Adipocyte (in vitro differentiated cells): ENCODE measurements at regions not wholly inside any gene's neighbourhood (a gene's known extent, or its start where the extent isn't known, plus 50 kb on each side); places are given as distances from the start of the nearest gene placed in this dataset.
A peak's percentile ranks its signal among the peaks of the same experiment; 100 is the strongest.

Experiments used
- DNase-seq: peaks from one replicate; pipeline ENCODE4 v3.0.0-alpha.2; 2015; ENCODE audit warnings: low read depth
- H3K27me3 ChIP-seq: replicated peaks from 2 replicates; pipeline ENCODE4 v1.7.0; 2013; ENCODE audit warnings: mild to moderate bottlenecking, low read length, moderate library complexity; ENCODE audit not compliant: control insufficient read depth, insufficient read depth
- H3K36me3 ChIP-seq: 2 replicates; pipeline ENCODE4 v1.7.0; 2013; ENCODE audit warnings: low read length, mild to moderate bottlenecking, moderate library complexity; ENCODE audit not compliant: control insufficient read depth, insufficient read depth, severe bottlenecking
- H3K4me1 ChIP-seq: 2 replicates; pipeline ENCODE4 v1.7.0; 2013; ENCODE audit warnings: mild to moderate bottlenecking, low read length, moderate library complexity; ENCODE audit not compliant: control insufficient read depth, insufficient read depth
- H3K4me3 ChIP-seq: 2 replicates; pipeline ENCODE4 v1.7.0; 2013; ENCODE audit warnings: mild to moderate bottlenecking, low read length, moderate library complexity
- H3K9ac ChIP-seq: 2 replicates; pipeline ENCODE4 v1.7.0; 2013; ENCODE audit warnings: mild to moderate bottlenecking, low read length, moderate library complexity
- H3K9me3 ChIP-seq: 2 replicates; pipeline ENCODE4 v1.7.0; 2013; ENCODE audit warnings: mild to moderate bottlenecking, low read length, moderate library complexity; ENCODE audit not compliant: control insufficient read depth

DNA sequence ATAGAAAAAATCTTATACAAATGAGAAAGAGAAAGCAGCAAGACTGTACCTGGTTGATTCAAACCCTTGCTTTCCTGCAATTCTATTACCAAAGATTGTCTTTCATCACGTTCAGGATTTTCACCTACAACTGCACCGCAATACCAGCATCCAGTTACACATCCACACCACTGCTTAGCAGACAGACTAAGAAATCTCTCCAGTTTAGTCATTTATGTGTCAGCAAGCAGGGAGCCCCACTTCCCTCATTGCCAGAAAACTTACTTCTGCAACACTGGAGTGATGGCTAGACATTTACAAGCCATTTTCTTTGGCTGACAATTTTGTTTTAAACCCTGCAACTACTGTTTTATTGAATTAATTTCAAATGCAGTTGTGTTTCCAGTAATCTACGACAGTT lies 359.6 kb upstream of the MEOX2 start:
- H3K4me1 ChIP-seq: peaks cover 6% of the 10 kb centered on the region

DNA sequence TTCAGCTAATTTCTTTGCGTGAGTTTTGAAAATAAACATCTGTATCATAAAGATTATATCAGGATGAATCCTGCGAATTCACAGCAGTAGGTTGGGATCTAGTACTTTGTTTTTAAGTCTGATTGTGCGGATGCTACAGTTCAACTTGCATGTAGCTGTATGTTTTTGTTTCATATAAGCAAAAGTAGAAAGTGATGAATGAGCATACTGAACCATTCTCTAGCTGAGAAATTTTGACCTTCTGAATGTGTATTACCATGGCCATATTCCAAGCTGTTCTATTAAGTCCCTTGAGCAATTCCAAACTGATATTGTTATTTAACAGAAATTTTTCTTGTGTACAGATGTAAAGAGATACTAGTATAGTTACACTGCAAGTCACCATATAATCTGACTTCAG lies 358.8 kb upstream of the MEOX2 start:
- Histone ChIP-seq H3K4me3 (no peak overlapping the region), H3K9me3 (no peaks in the 10 kb centered on the region), H3K27me3 (no peaks in the 10 kb centered on the region), H3K36me3 (no peaks in the 10 kb centered on the region), H3K9ac (no peak overlapping the region), H3K4me1 (peaks cover 4% of the 10 kb centered on the region)
- no peak for DNase-seq

More for the DNA sequence above, 359.6 kb upstream of the MEOX2 start:
- DNase-seq: no peak
- no peak overlapping the region for H3K4me3 ChIP-seq
- no peaks in the 10 kb centered on the region for H3K36me3 ChIP-seq
- H3K9ac ChIP-seq: no peak overlapping the region
- H3K9me3 ChIP-seq: no peaks in the 10 kb centered on the region
- no peaks in the 10 kb centered on the region for H3K27me3 ChIP-seq

GRCh38 chr7:16044645-16045044 lies 358.2 kb upstream of the MEOX2 start:
- H3K27me3 ChIP-seq: no peaks in the 10 kb centered on the region
- H3K36me3 ChIP-seq: no peaks in the 10 kb centered on the region
- H3K9ac ChIP-seq: no peak overlapping the region
- H3K9me3 ChIP-seq: no peaks in the 10 kb centered on the region
- H3K4me1 ChIP-seq: peaks cover 4% of the 10 kb centered on the region
- no peak for DNase-seq
- no peak overlapping the region for H3K4me3 ChIP-seq

- DNase-seq: no peak
- no peaks in the 10 kb centered on the region for H3K4me1 ChIP-seq
- H3K9ac ChIP-seq: no peak overlapping the region
- no peaks in the 10 kb centered on the region for H3K9me3 ChIP-seq
- no peak overlapping the region for H3K4me3 ChIP-seq
- no peaks in the 10 kb centered on the region for H3K36me3 ChIP-seq
- no peaks in the 10 kb centered on the region for H3K27me3 ChIP-seq
These were observed 353.9 kb upstream of the MEOX2 start for GRCh38 chr7:16040346-16040745.

GRCh38 chr7:16038906-16039305 lies 352.4 kb upstream of the MEOX2 start:
- Histone ChIP-seq H3K4me1 (no peaks in the 10 kb centered on the region), H3K36me3 (no peaks in the 10 kb centered on the region), H3K27me3 (no peaks in the 10 kb centered on the region), H3K9ac (no peak overlapping the region), H3K9me3 (no peaks in the 10 kb centered on the region), H3K4me3 (no peak overlapping the region)
- no peak for DNase-seq

GRCh38 chr7:16035392-16035791 lies 348.9 kb upstream of the MEOX2 start:
- Histone ChIP-seq H3K36me3 (no peaks in the 10 kb centered on the region), H3K27me3 (no peaks in the 10 kb centered on the region), H3K4me1 (no peaks in the 10 kb centered on the region), H3K4me3 (no peak overlapping the region), H3K9me3 (no peaks in the 10 kb centered on the region), H3K9ac (no peak overlapping the region)
- DNase-seq: no peak

DNA sequence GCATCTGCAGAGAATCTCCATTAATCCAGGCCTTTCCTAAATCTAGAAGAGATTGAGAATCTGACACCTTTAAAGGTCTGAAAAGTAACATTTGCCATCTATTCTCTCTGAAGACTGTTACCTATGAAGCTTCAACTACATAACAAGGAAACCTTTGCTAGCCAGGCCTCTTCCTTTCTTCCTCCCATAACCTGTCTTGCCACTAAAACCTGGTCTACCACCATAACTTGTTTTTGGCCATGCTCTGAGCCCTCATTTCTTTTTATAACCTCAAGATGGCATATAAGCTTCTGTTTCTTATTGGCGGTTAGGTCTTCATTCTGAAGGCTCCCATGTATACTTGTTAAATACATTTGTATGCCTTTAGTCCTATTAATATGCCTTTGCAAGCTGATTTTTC lies 348.4 kb upstream of the MEOX2 start:
- no peak overlapping the region for H3K9ac ChIP-seq
- no peak for DNase-seq

DNA sequence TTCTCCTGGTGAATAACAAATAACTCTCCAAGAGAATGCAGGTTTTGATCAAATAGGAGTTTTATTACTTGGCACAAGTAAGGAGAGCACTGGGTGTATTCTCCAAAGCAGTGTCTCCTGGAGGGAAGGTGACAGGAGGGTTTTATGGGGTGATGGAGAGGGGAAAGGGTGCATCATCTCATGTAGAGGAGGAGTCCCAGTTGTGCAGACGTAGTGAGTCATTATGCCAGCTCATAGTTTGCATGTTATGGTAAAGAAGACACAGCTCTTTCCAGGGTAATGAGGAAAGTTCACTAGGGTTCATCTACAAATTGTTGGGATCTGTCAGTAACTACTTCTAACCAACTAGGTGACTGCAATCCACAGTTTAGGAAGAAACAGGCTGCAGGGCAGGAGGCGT lies 347.9 kb upstream of the MEOX2 start:
- H3K9me3 ChIP-seq: no peaks in the 10 kb centered on the region
- H3K4me3 ChIP-seq: no peak overlapping the region
- H3K36me3 ChIP-seq: no peaks in the 10 kb centered on the region
- no peaks in the 10 kb centered on the region for H3K27me3 ChIP-seq
- no peak overlapping the region for H3K9ac ChIP-seq
- DNase-seq: no peak
- H3K4me1 ChIP-seq: no peaks in the 10 kb centered on the region

More for the DNA sequence above, 348.4 kb upstream of the MEOX2 start:
- Histone ChIP-seq H3K9me3 (no peaks in the 10 kb centered on the region), H3K27me3 (no peaks in the 10 kb centered on the region), H3K4me3 (no peak overlapping the region), H3K36me3 (no peaks in the 10 kb centered on the region), H3K4me1 (no peaks in the 10 kb centered on the region)

- Histone ChIP-seq H3K4me3 (no peak overlapping the region), H3K9me3 (no peaks in the 10 kb centered on the region), H3K36me3 (no peaks in the 10 kb centered on the region), H3K4me1 (peaks cover 7% of the 10 kb centered on the region), H3K9ac (no peak overlapping the region), H3K27me3 (no peaks in the 10 kb centered on the region)
- DNase-seq: no peak
These were observed 346.8 kb upstream of the MEOX2 start for GRCh38 chr7:16033233-16033632.

GRCh38 chr7:16028636-16029035 lies 342.2 kb upstream of the MEOX2 start:
- no peak for DNase-seq

GRCh38 chr7:16028103-16028502 lies 341.6 kb upstream of the MEOX2 start:
- H3K4me1 ChIP-seq: peaks cover 29% of the 10 kb centered on the region
- H3K4me3 ChIP-seq: peak overlapping the region; percentile 22
- no peaks in the 10 kb centered on the region for H3K36me3 ChIP-seq
- peak overlapping the region; percentile 43 for H3K9ac ChIP-seq
- H3K27me3 ChIP-seq: no peaks in the 10 kb centered on the region
- H3K9me3 ChIP-seq: no peaks in the 10 kb centered on the region
- peak; percentile 85 for DNase-seq

More at GRCh38 chr7:16028636-16029035, 342.2 kb upstream of the MEOX2 start:
- Histone ChIP-seq H3K4me1 (peaks cover 29% of the 10 kb centered on the region), H3K9me3 (no peaks in the 10 kb centered on the region), H3K36me3 (no peaks in the 10 kb centered on the region), H3K4me3 (no peak overlapping the region), H3K9ac (no peak overlapping the region), H3K27me3 (no peaks in the 10 kb centered on the region)

DNA sequence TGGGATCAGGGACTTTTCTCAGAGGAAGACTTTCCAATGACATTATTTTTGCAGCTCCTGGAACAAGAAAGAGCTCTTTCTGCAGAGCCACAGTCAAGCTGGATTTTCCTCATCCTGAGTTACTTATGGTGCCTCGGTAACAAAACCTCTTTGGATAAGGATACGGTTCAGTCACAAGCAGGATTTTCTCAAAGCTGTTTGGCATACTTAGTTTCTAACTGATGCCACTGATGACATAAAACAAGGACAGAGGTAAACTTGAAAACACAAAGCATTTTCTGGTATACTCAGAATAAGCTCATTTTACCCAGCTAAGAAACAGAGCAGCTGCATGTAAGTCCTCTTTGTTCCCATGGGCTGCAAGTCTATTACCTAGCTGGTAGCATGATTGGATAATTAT lies 340.9 kb upstream of the MEOX2 start:
- peak; percentile 14 for DNase-seq
- peak overlapping the region; percentile 43 for H3K9ac ChIP-seq
- H3K27me3 ChIP-seq: no peaks in the 10 kb centered on the region
- H3K9me3 ChIP-seq: no peaks in the 10 kb centered on the region
- H3K4me1 ChIP-seq: peaks cover 29% of the 10 kb centered on the region
- peak overlapping the region; percentile 22 for H3K4me3 ChIP-seq
- no peaks in the 10 kb centered on the region for H3K36me3 ChIP-seq
